Stimulated activated CD8-positive, alpha-beta memory T cell treated with anti-CD3 and anti-CD28 coated beads, Interleukin-4, amount 100 ng/mL, for 24 hours (primary cell): ENCODE measurements at regions not wholly inside any gene's neighbourhood (a gene's known extent, or its start where the extent isn't known, plus 50 kb on each side); places are given as distances from the start of the nearest gene placed in this dataset.
"Not testable (repeated sequence)": the region's sequence is repeated elsewhere in the genome, so short reads cannot be mapped to it uniquely, and the experiment has no call there.

Experiments
- DNase-seq: peaks from one replicate; pipeline ENCODE4 v3.0.0-alpha.2; 2020; ENCODE audit warnings: low read depth

DNA sequence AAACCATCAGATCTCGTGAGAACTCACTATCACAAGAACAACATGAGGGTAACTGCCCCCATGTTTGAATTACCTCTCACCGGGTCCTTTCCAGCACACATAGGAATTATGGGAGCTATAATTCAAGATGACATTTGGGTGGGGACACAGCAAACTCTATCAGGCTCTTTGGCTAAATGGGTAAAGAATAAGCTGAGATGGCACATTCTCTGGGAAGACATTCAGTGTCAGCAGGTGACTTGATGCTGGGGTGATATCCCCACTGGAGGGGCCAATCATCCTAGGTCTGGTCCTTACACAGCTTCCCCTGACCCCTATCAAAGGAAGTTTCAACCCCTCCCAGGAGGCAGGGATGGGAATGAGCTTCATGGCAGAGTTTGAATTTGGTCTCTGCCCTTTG is 664.0 kb upstream of the EEF2KMT start:
- no peak for DNase-seq

DNA sequence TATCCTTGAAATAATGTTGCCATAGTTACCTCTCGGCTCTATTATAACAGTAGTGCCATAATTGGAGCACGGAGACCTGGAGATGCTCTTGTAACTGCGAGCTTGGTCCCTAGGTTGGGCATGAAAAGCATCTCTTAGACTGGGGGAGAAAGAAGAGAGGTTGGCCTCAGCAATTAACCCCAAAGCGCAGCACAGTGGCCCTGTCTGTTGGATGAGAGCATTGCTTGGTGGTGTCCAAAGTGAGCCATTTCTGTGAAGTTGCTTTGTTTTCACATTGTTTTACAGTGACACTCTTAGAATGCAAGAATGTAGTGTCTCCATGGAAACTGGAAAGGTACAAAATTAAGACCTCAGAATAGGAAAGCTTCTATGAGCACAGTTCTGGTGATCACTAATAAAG is 660.7 kb upstream of the EEF2KMT start:
- DNase-seq = no peak

DNA sequence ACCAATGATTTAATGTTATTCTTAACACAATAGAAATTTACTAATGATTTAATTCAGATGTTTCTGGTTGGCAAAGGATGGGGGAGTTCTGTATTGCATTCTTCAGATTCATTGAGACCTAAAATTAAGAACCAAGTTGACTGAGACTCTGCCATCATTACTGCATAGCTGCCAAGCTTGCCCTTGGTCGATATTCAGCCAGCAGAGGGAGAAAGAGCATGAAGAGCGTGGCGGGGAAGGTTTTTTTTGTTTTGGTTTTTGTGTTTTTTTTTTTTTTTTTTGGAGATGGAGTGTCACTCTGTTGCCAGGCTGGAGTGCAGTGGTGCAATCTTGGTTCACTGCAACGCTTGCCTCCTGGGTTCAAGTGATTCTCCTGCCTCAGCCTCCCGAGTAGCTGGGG is 659.4 kb upstream of the EEF2KMT start:
- no peak for DNase-seq

DNA sequence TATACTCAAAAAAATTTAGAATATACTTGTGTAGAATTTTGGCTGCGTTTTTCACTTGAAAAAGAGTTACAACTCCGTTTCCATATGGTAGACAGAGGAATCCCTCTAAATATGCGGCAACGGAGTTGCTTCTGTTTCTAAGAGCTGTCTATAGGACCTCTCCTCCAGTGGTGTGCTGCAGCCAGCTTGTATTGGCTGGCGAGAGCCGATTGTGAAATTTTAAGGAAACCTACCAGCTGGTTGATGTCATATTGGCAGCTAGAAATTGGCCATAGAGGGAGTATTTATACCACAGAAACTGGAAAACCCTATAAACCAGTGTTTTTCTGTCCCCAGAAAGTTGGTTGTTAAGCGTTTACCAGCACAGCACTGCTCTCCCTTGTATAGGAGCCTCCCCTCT is 655.8 kb upstream of the EEF2KMT start:
- no peak for DNase-seq

DNA sequence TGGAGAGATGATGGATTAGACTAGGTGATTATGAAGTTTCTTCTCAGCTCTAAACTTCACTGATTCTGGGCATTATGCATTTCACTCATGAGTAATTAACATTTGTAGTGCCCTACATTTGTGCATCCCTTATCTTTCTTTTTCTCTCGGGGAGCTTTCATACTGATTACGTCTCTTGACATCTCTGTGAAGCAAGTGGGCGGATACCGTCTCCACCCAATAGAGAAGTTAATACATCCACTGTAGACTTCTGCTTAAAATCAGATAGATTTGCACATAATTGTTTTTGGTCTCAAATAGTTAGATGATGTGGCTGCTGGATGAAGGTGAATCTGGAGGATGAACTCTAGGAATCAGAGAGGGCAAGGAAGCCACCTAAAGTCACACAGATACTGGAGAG is 653.6 kb upstream of the EEF2KMT start:
- no peak for DNase-seq

DNA sequence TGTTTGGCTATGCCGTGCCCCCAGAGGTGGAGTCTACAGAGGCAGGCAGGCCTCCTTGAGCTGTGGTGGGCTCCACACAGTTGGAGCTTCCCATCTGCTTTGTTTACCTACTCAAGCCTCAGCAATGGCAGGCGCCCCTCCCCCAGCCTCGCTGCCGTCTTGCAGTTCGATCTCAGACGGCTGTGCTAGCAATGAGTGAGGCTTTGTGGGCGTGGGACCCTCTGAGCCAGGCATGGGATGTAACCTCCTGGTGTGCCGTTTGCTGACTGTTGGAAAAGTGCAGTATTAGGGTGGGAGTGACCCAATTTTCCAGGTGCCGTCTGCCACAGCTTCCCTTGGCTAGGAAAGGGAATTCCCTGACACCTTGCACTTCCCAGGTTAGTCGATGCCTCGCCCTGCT is 652.8 kb upstream of the EEF2KMT start:
- not testable (repeated sequence) for DNase-seq

DNA sequence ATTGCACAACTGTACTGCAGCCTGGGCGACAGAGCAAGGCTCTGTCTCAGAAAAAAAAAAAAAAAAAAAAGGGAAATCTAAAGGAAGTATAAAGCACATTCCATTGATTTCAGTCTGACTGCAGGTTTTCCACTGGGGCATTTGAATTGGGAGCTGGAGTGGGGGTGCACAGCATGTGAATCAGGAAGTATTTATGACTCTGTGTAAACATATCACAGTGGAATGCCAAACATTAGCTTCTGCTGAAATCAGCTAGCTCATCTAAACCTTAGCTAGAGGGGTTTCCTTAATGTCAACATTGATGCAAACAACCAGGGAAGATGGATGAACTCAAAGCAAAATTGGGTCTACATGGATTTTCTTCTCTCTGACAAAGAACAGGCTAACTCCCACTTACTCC is 641.0 kb upstream of the EEF2KMT start:
- no peak for DNase-seq

DNA sequence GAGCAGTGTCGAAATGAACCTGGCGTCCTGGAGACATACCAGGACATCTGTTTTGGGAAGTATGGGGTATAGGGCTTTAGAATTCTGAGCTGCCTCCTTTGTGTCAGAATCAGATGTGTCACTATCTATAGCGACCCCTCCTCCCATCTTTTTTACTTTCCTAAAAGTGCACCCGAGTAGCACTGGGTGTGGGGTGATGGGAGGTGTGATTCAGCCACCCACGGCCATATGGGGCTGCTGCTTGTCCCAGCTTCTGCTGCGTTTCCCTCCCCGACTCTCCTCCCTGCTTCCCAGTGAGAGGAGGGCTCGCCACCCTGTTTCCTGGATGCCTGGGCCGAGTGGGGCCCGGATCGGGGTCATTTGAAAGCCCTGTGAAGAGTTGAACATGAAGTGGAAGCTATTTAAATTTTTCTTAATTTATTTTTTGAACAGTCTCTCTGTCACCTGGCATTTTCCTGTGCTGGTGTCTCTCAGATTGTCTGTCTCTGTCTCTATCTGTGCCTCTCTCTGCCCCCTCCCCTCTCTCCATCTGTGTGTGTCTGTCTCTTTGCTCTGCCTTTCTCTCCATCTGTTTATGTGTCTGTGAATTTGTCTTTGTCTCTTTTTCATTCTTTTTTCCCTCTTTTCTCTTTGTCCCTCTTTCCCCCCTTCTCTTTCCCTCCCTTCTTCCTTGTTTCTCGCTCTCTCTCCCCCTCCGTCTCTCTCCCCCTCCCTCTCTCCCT is 638.8 kb upstream of the EEF2KMT start:
- DNase-seq = no peak

DNA sequence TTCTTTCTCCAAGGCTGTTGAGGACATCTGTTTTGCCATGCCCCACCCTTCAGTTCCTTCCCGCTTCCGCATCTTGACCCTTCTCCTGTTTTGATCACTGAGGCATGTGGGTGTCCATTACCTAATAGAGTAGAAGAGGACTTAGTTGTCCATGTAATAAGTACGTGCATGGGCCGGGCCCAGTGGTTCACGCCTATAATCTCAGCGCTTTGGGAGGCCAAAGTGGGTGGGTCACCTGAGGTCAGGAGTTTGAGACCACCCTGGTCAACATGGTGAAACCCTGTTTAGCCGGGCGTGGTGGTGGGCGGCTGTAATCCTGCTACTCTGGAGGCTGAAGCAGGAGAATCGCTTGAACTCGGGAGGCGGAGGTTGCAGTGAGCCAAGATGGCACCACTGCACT is 637.8 kb upstream of the EEF2KMT start:
- DNase-seq = no peak

DNA sequence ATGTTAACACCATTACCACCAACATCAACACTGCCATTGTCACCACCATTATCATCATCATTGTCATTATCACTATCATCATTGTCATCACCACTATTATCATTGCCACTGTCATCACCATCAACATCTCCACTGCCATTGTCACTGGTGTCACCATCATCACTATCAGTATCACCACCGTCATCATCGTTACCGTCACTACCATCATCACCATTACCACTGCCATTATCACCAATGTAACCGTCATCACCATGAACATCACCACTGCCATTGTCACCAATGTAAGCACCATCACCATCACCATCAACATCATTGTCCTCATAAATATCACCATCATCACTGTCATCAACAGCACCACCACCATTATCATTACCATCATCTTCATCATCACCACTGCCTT is 633.2 kb upstream of the EEF2KMT start:
- DNase-seq = no peak

DNA sequence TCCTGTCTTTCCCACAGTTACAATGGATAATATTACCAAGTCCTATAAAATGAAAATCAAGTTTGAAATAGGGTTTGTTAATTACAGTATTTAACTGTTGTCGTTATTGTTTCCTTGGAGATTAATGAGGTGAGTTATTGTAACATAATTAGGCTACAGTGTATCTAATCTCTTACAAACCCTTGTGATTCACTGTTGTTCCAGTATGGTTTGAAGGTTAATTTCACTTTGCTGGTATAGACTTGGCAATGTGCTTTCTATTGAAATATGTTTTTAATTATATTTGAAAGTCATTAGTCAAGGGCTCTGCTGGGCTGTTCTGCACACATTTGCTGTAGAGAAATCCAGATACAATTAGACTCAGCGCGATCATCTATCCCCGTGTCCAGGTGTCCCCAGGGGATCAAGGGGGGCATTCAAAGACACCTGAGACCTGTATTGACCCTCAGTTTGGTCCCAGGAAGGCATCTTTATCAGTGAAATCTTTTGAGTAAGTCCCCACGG is 624.6 kb upstream of the EEF2KMT start:
- no peak for DNase-seq

DNA sequence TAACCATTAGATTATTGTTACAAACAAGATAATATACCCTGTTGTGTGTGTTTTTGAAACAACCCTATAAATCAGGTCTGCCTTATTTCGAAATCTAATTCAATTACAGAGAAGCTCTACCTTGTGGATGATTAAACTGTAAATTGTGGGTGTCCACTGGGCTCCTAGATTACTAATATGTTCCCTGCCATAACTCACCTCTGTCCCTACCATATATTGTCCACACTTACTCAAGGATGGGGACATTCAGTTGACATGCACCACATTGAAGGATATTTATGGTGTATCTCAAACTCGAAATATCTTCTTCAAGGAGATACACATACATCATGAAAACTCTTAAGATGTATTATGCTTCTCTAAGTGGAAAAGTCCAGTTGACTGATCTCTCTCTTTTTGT is 617.6 kb upstream of the EEF2KMT start:
- no peak for DNase-seq

DNA sequence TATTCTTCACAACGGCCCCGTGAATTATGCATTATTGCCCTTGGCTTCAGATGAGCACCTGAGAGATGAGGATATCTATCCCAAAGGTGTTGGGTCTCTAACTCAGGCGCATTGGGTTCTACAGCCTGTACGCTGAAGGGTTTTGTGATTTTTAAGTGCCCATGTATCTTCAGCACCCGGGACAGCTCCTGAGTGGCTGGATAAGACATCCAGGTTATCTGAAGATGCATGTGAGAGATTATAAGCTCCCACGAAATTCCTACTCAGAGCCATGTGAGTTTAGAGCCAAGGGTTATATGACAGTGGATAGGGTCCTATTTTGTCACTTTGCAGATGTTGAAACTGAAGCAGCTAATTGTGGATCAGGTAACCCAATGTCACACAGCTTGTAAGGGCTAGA is 612.3 kb upstream of the EEF2KMT start:
- DNase-seq = no peak

DNA sequence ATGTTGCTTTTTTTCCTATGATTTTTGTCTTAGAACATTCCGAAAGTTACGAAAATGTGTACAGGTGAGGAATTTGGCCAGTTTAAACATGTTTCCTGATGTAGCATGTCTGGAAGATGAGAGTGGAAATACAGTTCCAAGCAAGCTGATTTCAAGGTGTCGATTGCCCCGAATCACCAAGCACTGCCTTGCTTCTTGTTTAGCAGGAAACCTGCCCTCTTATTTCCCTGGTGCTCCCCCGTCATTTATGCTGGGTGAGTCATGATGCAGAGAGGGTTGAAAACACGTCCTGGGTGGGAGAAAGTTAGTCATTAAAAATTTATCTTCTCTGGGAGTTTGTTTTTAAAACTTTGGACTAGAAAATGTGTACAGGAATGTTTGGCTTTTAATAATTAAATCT is 608.6 kb upstream of the EEF2KMT start:
- no peak for DNase-seq

DNA sequence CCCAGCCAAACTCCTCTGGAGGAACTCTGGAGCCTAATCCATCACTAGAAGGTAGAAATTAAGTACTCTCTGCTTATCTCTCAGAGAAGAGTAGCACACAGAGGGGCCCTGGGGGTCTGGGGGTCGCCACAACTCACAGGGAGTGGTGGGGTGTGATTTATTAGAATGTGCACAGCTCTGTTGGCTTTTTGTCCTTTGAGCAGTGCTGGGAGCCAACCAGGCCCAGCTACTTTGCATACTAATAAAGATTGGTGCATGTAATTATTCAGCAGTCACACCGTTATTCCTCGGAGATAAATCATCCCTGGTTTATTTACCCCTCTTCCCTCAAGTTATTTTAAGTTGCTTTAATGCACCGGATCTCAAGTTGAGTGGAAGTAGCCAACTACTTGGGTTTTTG is 606.7 kb upstream of the EEF2KMT start:
- no peak for DNase-seq

DNA sequence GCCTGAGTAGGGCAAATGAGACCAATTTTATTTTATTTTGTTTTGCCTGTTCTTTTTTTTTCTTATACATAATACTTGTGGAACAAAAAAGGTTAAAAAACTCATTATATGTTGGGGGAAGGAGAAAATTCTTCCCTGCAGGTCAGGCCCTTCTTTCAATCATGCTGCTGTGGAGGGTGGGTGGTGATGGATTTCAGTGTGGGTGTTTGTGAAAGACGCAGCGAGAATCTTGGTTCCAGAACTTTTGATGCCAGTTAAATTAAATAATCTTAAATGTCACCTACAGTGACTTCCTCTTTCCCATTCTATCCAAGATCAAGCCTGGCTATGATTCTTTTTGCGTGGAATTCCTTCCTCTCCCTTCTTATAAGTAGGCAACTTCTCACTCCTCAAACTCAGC is 595.8 kb upstream of the EEF2KMT start:
- DNase-seq = no peak

DNA sequence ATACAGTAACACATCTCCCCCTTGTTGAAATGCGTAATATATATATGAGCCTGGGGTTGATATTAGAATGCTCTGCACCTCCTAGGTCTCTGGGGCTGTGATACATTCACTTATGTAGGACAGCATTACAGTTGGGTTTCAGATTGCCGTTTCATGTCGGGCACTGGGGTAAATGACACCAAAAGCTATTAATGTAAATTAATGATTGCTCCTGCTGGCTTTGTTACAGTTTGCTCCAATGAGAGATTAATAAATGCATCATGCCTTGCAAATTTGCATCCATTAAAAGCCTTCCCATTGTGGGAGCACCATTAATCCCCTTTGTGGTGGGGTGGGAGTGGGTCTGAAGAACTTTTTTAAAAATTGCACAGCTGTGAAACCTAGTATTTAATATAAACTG is 584.4 kb upstream of the EEF2KMT start:
- no peak for DNase-seq

DNA sequence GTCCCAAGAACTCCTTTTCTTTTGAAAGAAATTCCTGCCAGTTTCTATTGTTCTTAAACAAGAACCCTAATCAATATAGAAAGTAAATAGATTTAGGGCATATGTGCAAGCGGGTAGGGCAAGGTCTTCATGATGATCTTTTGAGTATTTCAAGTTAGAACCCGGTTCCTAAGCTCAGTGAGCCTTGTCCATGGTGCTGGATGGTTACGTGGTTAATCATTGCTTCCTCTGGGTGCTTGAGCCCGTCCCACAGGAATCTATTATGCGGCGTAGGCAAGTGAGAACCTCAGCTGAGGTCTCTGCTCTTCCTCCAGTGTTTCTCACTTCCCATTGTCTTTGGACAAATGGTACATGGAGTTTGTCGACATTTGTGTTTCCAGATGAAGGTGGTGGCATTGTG is 580.8 kb upstream of the EEF2KMT start:
- no peak for DNase-seq

DNA sequence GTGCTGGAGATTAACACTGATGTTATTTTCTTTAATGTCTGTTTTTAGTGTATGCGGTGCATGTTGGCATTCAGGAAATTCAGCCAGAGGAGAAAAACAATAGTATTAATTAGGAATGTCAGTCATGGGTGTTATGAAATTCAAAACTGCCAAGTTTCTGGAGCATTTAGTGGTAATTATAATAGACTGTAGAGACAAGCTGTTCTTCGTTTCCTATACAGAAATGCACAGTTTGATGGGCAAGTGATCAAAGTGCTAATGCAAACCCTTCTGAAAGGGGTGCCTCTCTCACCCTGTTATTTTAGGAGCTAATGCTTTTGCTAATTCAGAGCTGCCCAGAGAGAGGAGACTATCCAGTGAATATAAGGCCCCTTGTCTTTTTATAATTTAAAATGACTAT is 573.8 kb upstream of the EEF2KMT start:
- DNase-seq = no peak

DNA sequence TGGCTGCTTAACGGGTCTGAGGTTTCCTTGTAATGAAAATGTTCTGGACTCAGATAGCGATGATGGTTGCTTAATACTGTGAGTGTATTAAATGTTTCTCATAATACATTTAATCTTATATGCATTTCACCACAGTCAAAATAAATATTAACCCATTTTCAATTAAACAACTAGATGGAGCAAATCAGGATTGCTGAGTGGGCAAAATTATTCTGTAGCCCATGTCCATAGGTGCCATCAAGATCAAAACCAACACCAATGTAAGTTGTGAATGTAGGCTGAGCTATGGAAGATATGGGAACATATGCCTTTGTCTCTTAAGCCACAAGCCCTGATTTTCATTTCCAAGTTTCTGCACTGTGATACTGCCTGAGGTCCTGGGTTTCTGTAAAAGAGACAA is 572.6 kb upstream of the EEF2KMT start:
- no peak for DNase-seq

DNA sequence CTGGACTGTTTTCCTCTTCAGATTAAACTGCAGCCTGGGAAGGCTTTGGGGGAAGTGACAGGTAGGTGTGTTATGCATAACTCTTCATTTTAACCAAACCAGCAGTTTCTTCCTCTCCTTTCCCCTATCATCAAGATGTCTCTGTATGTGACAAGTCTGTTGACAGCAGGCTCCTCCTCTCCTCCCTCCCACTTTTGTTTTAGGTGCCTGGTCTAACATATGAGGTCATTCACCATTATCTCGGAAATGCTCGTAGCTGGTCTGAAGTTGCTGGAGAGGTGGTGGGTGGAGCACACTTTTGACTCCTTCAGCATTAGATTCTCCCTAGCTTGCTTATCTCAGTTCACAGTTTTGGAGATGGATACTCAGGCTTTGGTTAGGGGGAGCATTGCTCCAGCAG is 571.0 kb upstream of the EEF2KMT start:
- no peak for DNase-seq

DNA sequence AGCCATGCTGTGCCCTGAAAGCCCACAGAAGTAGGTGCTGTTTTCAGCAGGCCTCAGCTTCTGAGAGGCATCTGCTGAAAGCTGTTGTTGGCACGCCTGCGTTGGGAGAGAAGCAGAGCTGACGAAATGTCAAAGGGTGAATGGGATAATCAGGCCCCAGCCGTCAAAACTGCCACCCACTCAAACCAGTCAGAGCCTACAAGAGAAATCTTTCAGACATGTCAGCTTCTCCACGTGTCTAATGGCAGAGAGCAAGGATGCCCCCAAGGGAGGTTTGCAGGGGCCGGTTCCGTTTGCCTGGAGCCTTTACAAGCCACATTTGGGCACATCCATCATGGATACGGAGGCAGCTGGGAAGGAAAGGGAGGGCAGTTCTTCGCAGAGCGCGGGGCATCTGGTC is 568.2 kb upstream of the EEF2KMT start:
- DNase-seq = no peak

DNA sequence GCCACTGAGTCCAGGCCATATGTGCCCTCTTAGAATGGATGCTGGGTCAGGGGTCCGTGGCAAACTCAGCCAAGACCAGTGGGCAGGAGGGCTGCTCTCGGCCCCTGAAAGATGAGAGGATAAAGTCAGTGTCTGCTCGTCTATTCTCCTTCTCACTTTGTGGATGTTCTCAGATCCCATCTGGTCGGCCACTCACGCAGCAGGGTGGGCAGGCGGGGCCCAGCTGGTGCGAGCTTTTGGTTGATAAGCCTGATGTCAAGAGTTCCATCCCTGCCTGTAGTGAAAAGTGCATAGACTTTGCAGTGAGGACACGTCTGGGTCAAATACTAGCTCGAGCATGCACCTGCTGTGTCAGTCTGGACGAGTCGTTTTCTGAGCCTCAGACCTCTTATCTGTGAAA is 556.2 kb upstream of the EEF2KMT start:
- no peak for DNase-seq

DNA sequence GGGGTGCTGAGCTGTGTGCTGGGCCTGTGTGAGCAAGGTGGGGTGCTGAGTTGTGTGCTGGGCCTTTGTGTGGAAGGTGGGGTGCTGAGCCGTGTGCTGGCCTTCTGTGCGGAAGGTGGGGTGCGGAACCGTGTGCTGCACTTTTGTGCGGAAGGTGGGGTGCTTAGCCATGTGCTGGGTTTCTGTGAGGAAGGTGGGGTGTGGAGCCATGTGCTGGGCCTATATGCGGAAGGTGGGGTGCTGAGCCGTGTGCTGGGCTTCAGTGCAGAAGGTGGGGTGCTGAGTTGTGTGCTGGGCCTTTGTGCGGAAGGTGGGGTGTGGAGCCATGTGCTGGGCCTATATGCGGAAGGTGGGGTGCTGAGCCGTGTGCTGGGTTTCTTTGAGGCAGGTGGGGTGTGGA is 555.4 kb upstream of the EEF2KMT start:
- DNase-seq = no peak
